Ovary (tissue), 7 donors: ENCODE measurements at regions not wholly inside any gene's neighbourhood (a gene's known extent, or its start where the extent isn't known, plus 50 kb on each side); places are given as distances from the start of the nearest gene placed in this dataset.

ENCODE experiments used
- DNase-seq, 5 donors: peaks; one replicate each; pipeline ENCODE4 v3.0.0-alpha.2; 2019 to 2020
- H3K27ac ChIP-seq, 2 donors: fragments of 200-600 bp; one replicate each; pipeline versions ENCODE4 v1.5.1 to v1.8.0; 2019 to 2022
- H3K27me3 ChIP-seq: fragments of 200-600 bp; one replicate; pipeline ENCODE4 v1.8.0; 2022
- H3K36me3 ChIP-seq: fragments of 200-600 bp; sonication (generic); one replicate; pipeline ENCODE4 v1.5.1; 2019
- H3K4me1 ChIP-seq: one replicate; pipeline ENCODE4 v1.8.1; 2013; ENCODE audit warnings: mild to moderate bottlenecking, moderate library complexity; ENCODE audit not compliant: insufficient read depth
- H3K4me3 ChIP-seq: fragments of 200-600 bp; sonication (generic); one replicate; pipeline ENCODE4 v1.5.1; 2017
- H3K9me3 ChIP-seq, 2 donors: fragments of 200-600 bp in 1 of 2; sonication (generic) in 1 of 2; one replicate each; pipeline versions ENCODE4 v1.5.1 to v1.8.1; 2013 to 2019; ENCODE audit warnings: mild to moderate bottlenecking in 1 of 2, moderate library complexity in 1 of 2
- EP300 ChIP-seq: sonication (generic); formaldehyde crosslinking; IDR thresholded peaks from one replicate; pipeline ENCODE4 v1.6.1; 2017; ENCODE audit warnings: antibody characterized with exemption
- POLR2A ChIP-seq: fragments of 450-650 bp; IDR thresholded peaks from one replicate; pipeline ENCODE4 v1.6.1; 2017; ENCODE audit warnings: antibody characterized with exemption, mild to moderate bottlenecking, moderate library complexity
- WGBS, 3 donors: extraction: QIAGEN DNeasy Blood & Tissue Kit in 1 of 3; methylation state at CpG; one replicate each; pipeline versions ENCODE4 v1.1.5 to v1.1.7; 2013 to 2017; 5-methylcytosine and 5-hydroxymethylcytosine counted together
- intact Hi-C, 4 donors: fragments of 100-400 bp; cut with DNase I; formaldehyde crosslinking; loops; one replicate each; pipeline versions ENCODE4 v1.11.0 to v1.15.1; 2022 to 2023
- small RNA-seq: library from RNA; depleted of rRNA; stranded (forward); fragments of <200 nt; gene quantifications from one replicate; pipeline ENCODE3, GENCODE V24; 2016
- TF ChIP-seq, protein P1 (sequence below), 3 donors: fragments of 450-650 bp in 2 of 3; fragments of 200-600 bp in 1 of 3; IDR thresholded peaks; one replicate each; pipeline versions ENCODE4 v1.5.1 to v1.8.0; 2016 to 2022; ENCODE audit warnings: antibody characterized with exemption in 3 of 3, mild to moderate bottlenecking in 1 of 3
- donor health status: DM: no; HTN: no; CAD: no; lungs with moderate emphysema.
- donor health status: DM: no; HTN: no; CAD: no.
- donor health status: Bipolar disorder and iron deficiency.
- donor health status: DM: no; HTN: no; CAD: no.
- donor health status: DM: yes; HTN: yes; CAD: no.

DNA sequence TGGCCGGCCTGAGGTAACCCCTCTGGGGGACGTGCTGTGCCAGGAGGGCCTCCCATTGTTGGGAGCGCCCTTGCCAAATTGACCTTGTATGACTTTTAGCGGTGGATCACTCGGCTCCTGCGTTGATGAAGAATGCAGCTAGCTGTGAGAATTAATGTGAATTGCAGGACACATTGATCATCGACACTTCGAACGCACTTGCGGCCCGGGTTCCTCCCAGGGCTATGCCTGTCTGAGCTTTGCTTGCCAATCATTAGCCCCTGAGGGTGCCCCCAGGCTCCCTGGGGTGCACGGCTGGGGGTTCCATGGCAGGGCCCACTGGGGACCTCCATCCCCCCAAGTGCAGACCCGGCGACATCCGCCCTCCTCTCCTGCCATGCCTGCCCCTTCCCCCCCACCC lies 672.4 kb downstream of the TSPY10 start:
- peak in 1 of 5 donors; percentile 5 for DNase-seq

More for the DNA sequence above, 672.4 kb downstream of the TSPY10 start:
- no peaks in the 10 kb centered on the region for H3K36me3 ChIP-seq
- WGBS, 3 donors = 45% methylated on average over 7 of the region's 15 CpGs; no CpG with 5 or more reads in 2 of the 3 donors
- H3K4me1 ChIP-seq = no peaks in the 10 kb centered on the region
- H3K9me3 ChIP-seq = no peaks in the 10 kb centered on the region
- no peak overlapping the region for H3K4me3 ChIP-seq
- H3K27me3 ChIP-seq = no peaks in the 10 kb centered on the region
- TF ChIP-seq, protein P1, sequence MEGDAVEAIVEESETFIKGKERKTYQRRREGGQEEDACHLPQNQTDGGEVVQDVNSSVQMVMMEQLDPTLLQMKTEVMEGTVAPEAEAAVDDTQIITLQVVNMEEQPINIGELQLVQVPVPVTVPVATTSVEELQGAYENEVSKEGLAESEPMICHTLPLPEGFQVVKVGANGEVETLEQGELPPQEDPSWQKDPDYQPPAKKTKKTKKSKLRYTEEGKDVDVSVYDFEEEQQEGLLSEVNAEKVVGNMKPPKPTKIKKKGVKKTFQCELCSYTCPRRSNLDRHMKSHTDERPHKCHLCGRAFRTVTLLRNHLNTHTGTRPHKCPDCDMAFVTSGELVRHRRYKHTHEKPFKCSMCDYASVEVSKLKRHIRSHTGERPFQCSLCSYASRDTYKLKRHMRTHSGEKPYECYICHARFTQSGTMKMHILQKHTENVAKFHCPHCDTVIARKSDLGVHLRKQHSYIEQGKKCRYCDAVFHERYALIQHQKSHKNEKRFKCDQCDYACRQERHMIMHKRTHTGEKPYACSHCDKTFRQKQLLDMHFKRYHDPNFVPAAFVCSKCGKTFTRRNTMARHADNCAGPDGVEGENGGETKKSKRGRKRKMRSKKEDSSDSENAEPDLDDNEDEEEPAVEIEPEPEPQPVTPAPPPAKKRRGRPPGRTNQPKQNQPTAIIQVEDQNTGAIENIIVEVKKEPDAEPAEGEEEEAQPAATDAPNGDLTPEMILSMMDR (IDR thresholded peaks at IDR 0.05) = no peak
- no peak for TF ChIP-seq POLR2A
- TF ChIP-seq EP300 = no peak
- H3K27ac ChIP-seq = no peak overlapping the region
- intact Hi-C loops = no loop called here

Small RNA genes in the stretch of these regions (small RNA-seq; reads per million reads assigned to genes)
- gene RNA5-8SP6 = 4.7 reads per million, percentile 80 among the genes with 10 or more reads in this experiment
